ENCODE measurements at regions not wholly inside any gene's neighbourhood (a gene's known extent, or its start where the extent isn't known, plus 50 kb on each side); places are given as distances from the start of the nearest gene placed in this dataset.

DNA sequence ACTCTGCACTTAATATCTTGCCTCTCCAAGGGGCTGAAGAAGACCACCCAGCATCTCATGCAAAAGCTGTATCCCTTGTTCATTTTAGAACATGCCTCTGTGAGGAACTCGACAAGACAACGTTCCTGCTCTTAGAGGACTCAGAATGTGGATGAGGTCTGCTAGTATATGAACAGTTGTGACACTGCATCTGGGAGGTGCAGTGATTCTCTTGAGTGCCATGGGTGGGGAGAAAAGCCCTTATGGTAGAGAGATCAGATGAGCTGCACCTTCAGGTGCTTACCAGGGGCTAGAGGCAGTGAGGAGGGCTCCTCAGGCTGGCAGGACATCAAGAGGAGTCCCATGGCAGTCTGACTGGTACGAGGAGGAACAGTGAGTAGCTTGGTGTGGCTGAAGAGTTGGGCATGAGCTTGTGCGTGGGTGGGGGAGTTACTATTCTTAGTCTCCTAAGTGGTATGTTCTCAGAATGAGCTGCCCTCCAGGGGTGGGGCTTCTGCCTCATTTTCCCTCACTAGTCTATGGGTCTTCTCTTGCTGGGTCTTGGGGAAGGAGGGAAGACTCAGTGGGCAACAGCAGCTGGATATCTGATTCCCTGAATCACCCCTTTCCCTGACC, 56.7 kb upstream of the ATP2B2 start:
- TF ChIP-seq, protein P1, sequence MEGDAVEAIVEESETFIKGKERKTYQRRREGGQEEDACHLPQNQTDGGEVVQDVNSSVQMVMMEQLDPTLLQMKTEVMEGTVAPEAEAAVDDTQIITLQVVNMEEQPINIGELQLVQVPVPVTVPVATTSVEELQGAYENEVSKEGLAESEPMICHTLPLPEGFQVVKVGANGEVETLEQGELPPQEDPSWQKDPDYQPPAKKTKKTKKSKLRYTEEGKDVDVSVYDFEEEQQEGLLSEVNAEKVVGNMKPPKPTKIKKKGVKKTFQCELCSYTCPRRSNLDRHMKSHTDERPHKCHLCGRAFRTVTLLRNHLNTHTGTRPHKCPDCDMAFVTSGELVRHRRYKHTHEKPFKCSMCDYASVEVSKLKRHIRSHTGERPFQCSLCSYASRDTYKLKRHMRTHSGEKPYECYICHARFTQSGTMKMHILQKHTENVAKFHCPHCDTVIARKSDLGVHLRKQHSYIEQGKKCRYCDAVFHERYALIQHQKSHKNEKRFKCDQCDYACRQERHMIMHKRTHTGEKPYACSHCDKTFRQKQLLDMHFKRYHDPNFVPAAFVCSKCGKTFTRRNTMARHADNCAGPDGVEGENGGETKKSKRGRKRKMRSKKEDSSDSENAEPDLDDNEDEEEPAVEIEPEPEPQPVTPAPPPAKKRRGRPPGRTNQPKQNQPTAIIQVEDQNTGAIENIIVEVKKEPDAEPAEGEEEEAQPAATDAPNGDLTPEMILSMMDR (IDR thresholded peaks at IDR 0.05): no peak
- no peak for TF ChIP-seq POLR2A (IDR thresholded peaks at IDR 0.05)
- TF ChIP-seq POLR2AphosphoS5 (IDR thresholded peaks at IDR 0.05): no peak
